Astrocyte (in vitro differentiated cells and primary cell): ENCODE measurements at regions not wholly inside any gene's neighbourhood (a gene's known extent, or its start where the extent isn't known, plus 50 kb on each side); places are given as distances from the start of the nearest gene placed in this dataset.
A peak's percentile ranks its signal among the peaks of the same experiment; 100 is the strongest.

Experiments used
- DNase-seq: peaks from one replicate; pipeline ENCODE4 v3.0.0-alpha.2; 2010; ENCODE audit warnings: low read depth
- FAIRE-seq: peaks from 2 replicates; lab custom pipeline; 2011; peaks lifted over from hg19 to GRCh38; lab: Jason Lieb, UNC
- H2AFZ ChIP-seq: 2 replicates; pipeline ENCODE4 v1.6.0; 2012; ENCODE audit warnings: low read depth, low read length, inconsistent platforms
- H3K27ac ChIP-seq: 2 replicates; pipeline ENCODE4 v1.5.1; 2011; ENCODE audit warnings: low read depth, low read length, inconsistent platforms
- H3K27me3 ChIP-seq: 2 replicates; pipeline ENCODE4 v1.6.0; 2011; ENCODE audit warnings: low read length, inconsistent platforms; ENCODE audit not compliant: insufficient read depth
- H3K36me3 ChIP-seq: 2 replicates; pipeline ENCODE4 v1.5.1; 2011; ENCODE audit warnings: low read length, inconsistent platforms; ENCODE audit not compliant: insufficient read depth
- H3K4me1 ChIP-seq: 2 replicates; pipeline ENCODE4 v1.5.1; 2011; ENCODE audit warnings: low read length, inconsistent platforms; ENCODE audit not compliant: insufficient read depth
- H3K4me2 ChIP-seq: 2 replicates; pipeline ENCODE4 v1.6.0; 2012; ENCODE audit warnings: low read length, inconsistent platforms
- H3K4me3 ChIP-seq: 2 replicates; pipeline ENCODE4 v1.5.1; 2011; ENCODE audit warnings: low read depth, mild to moderate bottlenecking, low read length, inconsistent platforms; ENCODE audit not compliant: insufficient read depth
- H3K79me2 ChIP-seq: 2 replicates; pipeline ENCODE4 v1.6.0; 2012; ENCODE audit warnings: mild to moderate bottlenecking, low read length, inconsistent platforms; ENCODE audit not compliant: insufficient read depth
- H3K9ac ChIP-seq: 2 replicates; pipeline ENCODE4 v1.6.0; 2012; ENCODE audit warnings: mild to moderate bottlenecking, low read length, inconsistent platforms
- H3K9me3 ChIP-seq: 2 replicates; pipeline ENCODE4 v1.5.1; 2012; ENCODE audit warnings: low read depth, mild to moderate bottlenecking, low read length, inconsistent platforms; ENCODE audit not compliant: insufficient read depth
- H4K20me1 ChIP-seq: 2 replicates; pipeline ENCODE4 v1.6.0; 2012; ENCODE audit warnings: low read length, inconsistent platforms; ENCODE audit not compliant: insufficient read depth
- H3K27ac Mint-ChIP-seq: one replicate; pipeline ENCODE4 v1.8.0; 2021; ENCODE audit warnings: mild to moderate bottlenecking, mixed read lengths; ENCODE audit not compliant: unreplicated experiment
- H3K27me3 Mint-ChIP-seq: one replicate; pipeline ENCODE4 v1.8.0; 2021; ENCODE audit warnings: low read depth, mixed read lengths; ENCODE audit not compliant: unreplicated experiment
- H3K36me3 Mint-ChIP-seq: one replicate; pipeline ENCODE4 v1.8.0; 2021; ENCODE audit warnings: low read depth, mixed read lengths; ENCODE audit not compliant: unreplicated experiment
- H3K4me1 Mint-ChIP-seq: one replicate; pipeline ENCODE4 v1.8.0; 2021; ENCODE audit warnings: low read depth, mixed read lengths; ENCODE audit not compliant: unreplicated experiment
- H3K4me3 Mint-ChIP-seq: one replicate; pipeline ENCODE4 v1.8.0; 2021; ENCODE audit warnings: mild to moderate bottlenecking, moderate library complexity, mixed read lengths; ENCODE audit not compliant: unreplicated experiment
- H3K9me3 Mint-ChIP-seq: one replicate; pipeline ENCODE4 v1.8.0; 2021; ENCODE audit warnings: mild to moderate bottlenecking, mixed read lengths; ENCODE audit not compliant: unreplicated experiment
- CTCF ChIP-seq: IDR thresholded peaks from 2 replicates; pipeline ENCODE4 v1.5.1; 2011; ENCODE audit warnings: low read depth, mild to moderate bottlenecking, inconsistent platforms, low read length, moderate library complexity; ENCODE audit not compliant: insufficient read depth
- EZH2 ChIP-seq: IDR thresholded peaks from 2 replicates; pipeline ENCODE4 v1.6.1; 2012; ENCODE audit warnings: mild to moderate bottlenecking, low read length, inconsistent platforms; ENCODE audit not compliant: insufficient read depth

DNA sequence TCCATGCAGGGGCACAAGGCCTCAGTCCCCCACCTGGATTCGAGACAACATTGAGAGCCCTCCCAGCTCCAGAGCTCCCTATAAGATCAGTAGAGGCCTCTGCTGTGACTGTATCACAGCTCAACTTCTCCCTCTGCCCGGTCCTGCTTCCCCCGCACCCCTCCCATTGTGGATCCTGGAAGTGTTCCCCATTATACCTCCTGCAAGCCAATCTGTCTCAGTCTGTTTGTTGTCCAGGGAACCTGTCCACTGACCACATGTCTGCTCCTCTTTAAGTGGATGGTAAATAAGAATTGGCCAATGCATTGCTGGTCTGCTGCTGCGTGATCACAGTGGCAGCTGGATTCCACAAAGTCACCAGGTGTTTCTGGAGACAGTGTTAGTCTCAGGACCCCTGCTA is 259.7 kb upstream of the HABP2 start:
- Mint-ChIP-seq H3K27ac (no peak overlapping the region), H3K9me3 (no peaks in the 10 kb centered on the region), H3K4me1 (peaks cover 14% of the 10 kb centered on the region), H3K36me3 (no peaks in the 10 kb centered on the region), H3K27me3 (peaks cover 10% of the 10 kb centered on the region), H3K4me3 (no peak overlapping the region)
- H3K4me2 ChIP-seq: no peak overlapping the region
- no peaks in the 10 kb centered on the region for H3K27me3 ChIP-seq
- no peak overlapping the region for H2AFZ ChIP-seq
- no peak overlapping the region for H3K9ac ChIP-seq
- no peak for DNase-seq
- no peak overlapping the region for H3K4me3 ChIP-seq
- no peak for TF ChIP-seq EZH2
- no peaks in the 10 kb centered on the region for H4K20me1 ChIP-seq
- peaks cover 8% of the 10 kb centered on the region for H3K4me1 ChIP-seq
- H3K36me3 ChIP-seq: no peaks in the 10 kb centered on the region
- H3K9me3 ChIP-seq: no peaks in the 10 kb centered on the region
- H3K79me2 ChIP-seq: no peaks in the 10 kb centered on the region
- H3K27ac ChIP-seq: no peak overlapping the region
- FAIRE-seq: no peak

DNA sequence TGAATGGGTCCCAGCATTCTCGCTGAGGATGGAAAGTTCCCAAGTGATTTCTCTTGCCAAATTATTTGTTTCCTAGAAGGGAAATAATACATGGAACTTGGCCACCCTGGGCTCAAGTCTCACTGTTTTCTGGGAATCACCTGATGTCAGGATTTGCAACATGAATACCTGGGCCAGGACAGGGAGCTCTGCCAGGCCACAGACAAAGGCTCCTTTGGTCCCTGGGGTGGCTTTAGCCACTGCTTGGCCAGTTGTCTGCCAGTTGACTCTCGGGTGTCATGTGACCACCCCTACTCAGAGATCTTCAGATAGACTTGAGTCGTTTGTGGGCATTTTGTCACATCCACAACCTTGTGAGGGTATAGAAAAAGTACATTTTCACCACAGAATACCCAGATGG is 258.0 kb upstream of the HABP2 start:
- no peak for TF ChIP-seq EZH2
- TF ChIP-seq CTCF: no peak
- Mint-ChIP-seq H3K9me3 (no peaks in the 10 kb centered on the region), H3K4me1 (peaks cover 28% of the 10 kb centered on the region)

GRCh38 chr10:113297226-113297625 is 255.6 kb upstream of the HABP2 start:
- Histone ChIP-seq H3K4me1 (peaks cover 8% of the 10 kb centered on the region), H3K36me3 (no peaks in the 10 kb centered on the region), H3K79me2 (no peaks in the 10 kb centered on the region), H3K9me3 (no peaks in the 10 kb centered on the region), H2AFZ (no peak overlapping the region), H3K27me3 (no peaks in the 10 kb centered on the region), H3K4me2 (peak overlapping the region; percentile 43), H3K9ac (no peak overlapping the region), H3K4me3 (no peak overlapping the region), H4K20me1 (no peaks in the 10 kb centered on the region), H3K27ac (no peak overlapping the region)
- Mint-ChIP-seq H3K27ac (peak overlapping the region; percentile 42), H3K36me3 (no peaks in the 10 kb centered on the region), H3K4me3 (no peak overlapping the region), H3K4me1 (peaks cover 28% of the 10 kb centered on the region), H3K9me3 (no peaks in the 10 kb centered on the region), H3K27me3 (peaks cover 10% of the 10 kb centered on the region)
- TF ChIP-seq CTCF (no peak), EZH2 (no peak)
- DNase-seq (peak; percentile 31), FAIRE-seq (peak; percentile 93)

More for the DNA sequence above, 258.0 kb upstream of the HABP2 start:
- Mint-ChIP-seq H3K27ac (no peak overlapping the region), H3K27me3 (peaks cover 10% of the 10 kb centered on the region), H3K4me3 (no peak overlapping the region), H3K36me3 (no peaks in the 10 kb centered on the region)
- peaks cover 8% of the 10 kb centered on the region for H3K4me1 ChIP-seq
- H3K27ac ChIP-seq: no peak overlapping the region
- H3K36me3 ChIP-seq: no peaks in the 10 kb centered on the region
- H3K27me3 ChIP-seq: no peaks in the 10 kb centered on the region
- no peak overlapping the region for H3K4me3 ChIP-seq
- no peak for FAIRE-seq
- DNase-seq: no peak
- no peak overlapping the region for H3K9ac ChIP-seq
- no peak overlapping the region for H2AFZ ChIP-seq
- no peaks in the 10 kb centered on the region for H3K79me2 ChIP-seq
- H3K9me3 ChIP-seq: no peaks in the 10 kb centered on the region
- no peak overlapping the region for H3K4me2 ChIP-seq
- H4K20me1 ChIP-seq: no peaks in the 10 kb centered on the region
